HG03039 (cell line): ENCODE measurements at regions not wholly inside any gene's neighbourhood (a gene's known extent, or its start where the extent isn't known, plus 50 kb on each side); places are given as distances from the start of the nearest gene placed in this dataset.
"Not testable (repeated sequence)": the region's sequence is repeated elsewhere in the genome, so short reads cannot be mapped to it uniquely, and the experiment has no call there.

Experiments used
- ATAC-seq: cut with Tn5 transposase; IDR thresholded peaks from one replicate; pipeline ENCODE4 v1.9.1; 2021; ENCODE audit warnings: mild to moderate bottlenecking, moderate library complexity; ENCODE audit not compliant: unreplicated experiment

- ATAC-seq: no peak
These were observed 132.6 kb upstream of the ETV3 start for GRCh38 chr1:157270705-157271274.

GRCh38 chr1:157269656-157270375 is 131.6 kb upstream of the ETV3 start:
- ATAC-seq: peak; percentile 54

GRCh38 chr1:157262891-157263290 is 124.7 kb upstream of the ETV3 start:
- no peak for ATAC-seq

DNA sequence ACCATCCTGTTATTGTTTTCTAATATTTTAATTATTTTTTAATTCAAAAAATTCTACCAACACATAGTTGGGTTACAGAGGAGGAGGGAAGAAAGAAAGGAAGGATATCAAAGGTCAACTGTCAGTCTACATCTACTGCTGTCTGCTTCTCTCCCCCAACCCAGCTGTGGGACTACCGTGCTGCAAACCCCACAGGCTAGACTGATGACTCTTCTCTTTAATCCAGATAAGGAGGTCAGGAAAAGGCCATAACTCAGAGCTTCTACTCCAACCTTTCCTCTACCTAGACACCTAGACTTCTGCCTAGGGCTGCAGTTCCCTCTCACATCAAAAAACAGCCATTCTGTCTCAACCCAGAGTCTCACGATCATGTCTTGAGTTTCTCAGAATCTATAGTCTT is 124.2 kb upstream of the ETV3 start:
- no peak for ATAC-seq

DNA sequence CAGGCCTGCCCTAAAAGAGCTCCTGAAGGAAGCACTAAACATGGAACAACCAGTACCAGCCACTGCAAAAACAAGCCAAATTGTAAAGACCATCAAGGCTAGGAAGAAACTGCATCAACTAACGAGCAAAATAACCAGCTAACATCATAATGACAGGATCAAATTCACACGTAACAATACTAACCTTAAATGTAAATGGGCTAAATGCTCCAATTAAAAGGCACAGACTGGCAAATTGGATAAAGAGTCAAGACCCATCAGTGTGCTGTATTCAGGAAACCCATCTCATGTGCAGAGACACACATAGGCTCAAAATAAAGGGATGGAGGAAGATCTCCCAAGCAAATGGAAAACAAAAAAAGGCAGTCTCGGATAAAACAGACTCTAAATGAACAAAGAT is 117.7 kb upstream of the ETV3 start:
- not testable (repeated sequence) for ATAC-seq

GRCh38 chr1:157254183-157254582 is 116.0 kb upstream of the ETV3 start:
- ATAC-seq: not testable (repeated sequence)

- ATAC-seq: no peak
These were observed 114.3 kb upstream of the ETV3 start for GRCh38 chr1:157252473-157252872.

- no peak for ATAC-seq
These were observed 111.5 kb upstream of the ETV3 start for GRCh38 chr1:157249739-157250138.

DNA sequence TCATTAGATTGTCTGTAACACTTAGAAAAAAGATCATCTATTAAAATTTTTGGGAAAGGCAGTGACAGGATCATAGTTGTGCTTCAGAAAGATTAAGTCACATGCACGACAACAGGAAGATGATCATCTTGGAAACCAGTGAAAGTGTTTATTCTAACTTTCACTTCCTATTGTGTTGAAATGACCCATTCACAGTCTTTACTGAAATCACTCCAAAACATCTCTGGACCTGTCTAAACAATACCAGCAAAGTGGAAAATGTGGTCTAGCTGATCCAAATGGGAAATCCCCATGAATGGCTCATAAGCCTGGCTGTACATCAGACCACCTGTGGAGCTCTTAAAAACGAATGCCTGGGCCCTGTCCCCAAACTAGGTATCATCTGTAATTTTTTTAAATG is 111.1 kb upstream of the ETV3 start:
- no peak for ATAC-seq

DNA sequence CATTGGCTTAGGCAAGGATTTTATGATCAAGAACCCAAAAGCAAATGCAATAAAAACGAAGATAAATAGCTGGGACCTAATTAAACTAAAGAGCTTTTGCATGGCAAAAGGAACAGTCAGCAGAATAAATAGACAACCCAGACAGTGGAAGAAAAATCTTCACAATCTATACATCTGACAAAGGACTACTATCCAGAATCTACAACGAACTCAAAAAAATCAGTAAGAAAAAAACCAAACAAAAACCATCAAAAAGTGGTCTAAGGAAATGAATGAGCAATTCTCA is 109.5 kb upstream of the ETV3 start:
- ATAC-seq: not testable (repeated sequence)

DNA sequence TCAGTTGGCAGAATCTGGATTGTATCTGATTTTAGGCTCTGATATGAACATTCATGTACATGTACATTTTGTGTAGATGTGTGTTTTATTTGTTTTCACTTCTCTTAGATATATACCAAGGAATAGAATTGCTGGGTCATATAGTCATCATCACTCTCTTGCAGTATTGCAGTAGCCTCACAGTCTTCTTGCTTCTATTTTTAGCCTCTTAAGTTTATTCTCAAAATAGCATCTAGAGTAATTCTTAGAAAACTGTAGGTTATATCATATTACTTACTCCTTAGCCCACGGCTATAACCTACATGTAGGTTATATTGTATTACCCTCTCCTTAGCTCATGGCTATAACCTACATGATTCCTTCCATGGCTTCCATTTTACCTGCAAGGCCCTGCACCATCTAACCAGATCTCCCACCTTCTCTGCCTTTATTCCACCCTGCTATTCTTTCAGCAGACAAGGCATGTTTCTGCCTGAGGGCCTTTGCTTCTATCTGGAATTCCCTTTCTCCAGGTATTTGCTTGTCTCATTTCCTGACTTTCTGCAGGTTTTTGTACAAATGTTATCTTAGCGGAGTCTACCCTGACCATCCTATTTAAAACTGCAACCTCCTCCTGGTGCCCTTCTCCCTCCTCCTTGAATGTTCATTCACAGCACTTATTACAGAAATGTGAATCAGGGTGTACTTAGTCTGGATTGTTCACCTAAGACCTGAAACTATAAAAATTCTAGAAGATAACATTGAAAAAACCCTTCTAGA is 109.0 kb upstream of the ETV3 start:
- no peak for ATAC-seq

- ATAC-seq: no peak
These were observed 107.6 kb upstream of the ETV3 start for GRCh38 chr1:157245823-157246222.

DNA sequence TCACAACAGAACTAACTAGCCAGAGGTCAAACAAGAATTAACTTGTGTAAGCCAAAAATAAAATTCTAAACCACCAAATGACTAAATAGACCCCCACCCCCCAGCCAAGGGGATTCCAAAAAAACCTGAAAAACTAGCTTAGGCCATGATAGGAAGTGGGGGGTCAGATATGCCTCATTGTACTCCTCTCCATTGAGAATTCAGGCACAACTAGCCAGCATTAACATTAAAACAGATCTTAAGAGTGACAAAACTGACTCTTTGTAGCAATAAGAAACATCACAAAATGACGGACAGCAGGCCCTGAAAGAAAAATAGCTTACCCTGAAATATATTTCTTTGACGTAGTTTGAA is 103.0 kb upstream of the ETV3 start:
- no peak for ATAC-seq

- ATAC-seq: no peak
These were observed 102.4 kb upstream of the ETV3 start for GRCh38 chr1:157240495-157241184.

- no peak for ATAC-seq
These were observed 101.7 kb upstream of the ETV3 start for GRCh38 chr1:157239936-157240335.

DNA sequence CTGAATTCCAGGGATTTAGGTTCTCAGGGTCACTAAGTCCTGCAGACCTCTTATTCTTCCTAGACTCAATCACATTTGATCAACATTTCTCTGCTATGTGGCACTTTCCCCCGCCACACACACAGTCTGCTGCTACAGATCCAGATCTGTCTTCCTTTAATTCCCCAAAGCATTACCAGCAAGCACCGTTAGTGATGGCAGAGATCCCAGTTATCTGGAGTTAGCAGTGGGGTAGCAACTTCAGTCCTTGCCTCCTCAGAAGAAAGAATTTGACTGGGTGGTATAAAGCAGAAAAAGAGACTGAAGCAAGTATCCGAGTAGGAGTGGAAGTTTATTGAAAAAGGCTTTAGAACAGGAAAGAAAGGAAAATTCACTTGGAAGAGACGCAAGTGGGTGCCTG is 100.4 kb upstream of the ETV3 start:
- ATAC-seq: no peak

DNA sequence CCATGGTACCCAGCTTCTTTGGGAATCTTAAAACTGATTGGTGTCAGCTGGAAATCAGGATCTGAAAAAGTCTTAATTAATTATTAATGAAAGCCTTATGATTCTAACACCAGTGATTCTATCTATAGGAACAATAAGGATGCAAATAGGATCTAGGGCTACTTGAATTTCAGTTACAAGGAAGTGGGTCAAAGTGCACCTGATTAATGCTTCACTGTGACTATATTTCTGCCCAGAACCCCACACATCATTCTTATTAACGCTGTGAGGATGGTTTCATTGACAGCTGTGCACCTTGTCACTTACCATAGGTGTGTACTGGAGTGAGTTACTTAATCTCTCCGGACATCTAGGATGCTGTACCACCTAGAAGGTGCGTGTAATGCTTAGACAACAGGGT is 99.8 kb upstream of the ETV3 start:
- no peak for ATAC-seq

DNA sequence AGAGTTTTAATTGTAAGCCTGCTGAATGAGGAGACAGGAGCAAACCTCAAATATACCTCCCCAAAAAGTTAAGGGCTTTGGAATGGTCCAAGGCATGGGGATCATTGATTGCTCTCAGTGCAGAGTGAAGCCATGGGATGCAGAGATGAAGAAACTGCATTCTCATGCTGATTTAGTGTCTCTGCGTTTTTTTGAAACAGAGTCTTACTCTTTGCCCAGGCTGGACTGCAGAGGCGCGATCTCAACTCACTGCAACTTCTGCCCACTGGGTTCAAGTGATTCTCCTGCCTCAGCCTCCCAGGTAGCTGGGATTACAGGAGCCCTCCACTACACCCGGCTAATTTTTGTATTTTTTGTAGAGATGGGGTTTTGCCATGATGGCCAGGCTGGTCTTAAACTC is 99.3 kb upstream of the ETV3 start:
- ATAC-seq: no peak

- ATAC-seq: no peak
These were observed 97.9 kb upstream of the ETV3 start for GRCh38 chr1:157236072-157236471.

- ATAC-seq: no peak
These were observed 97.1 kb upstream of the ETV3 start for GRCh38 chr1:157235307-157235706.

GRCh38 chr1:157234705-157235273 is 96.6 kb upstream of the ETV3 start:
- ATAC-seq: no peak

DNA sequence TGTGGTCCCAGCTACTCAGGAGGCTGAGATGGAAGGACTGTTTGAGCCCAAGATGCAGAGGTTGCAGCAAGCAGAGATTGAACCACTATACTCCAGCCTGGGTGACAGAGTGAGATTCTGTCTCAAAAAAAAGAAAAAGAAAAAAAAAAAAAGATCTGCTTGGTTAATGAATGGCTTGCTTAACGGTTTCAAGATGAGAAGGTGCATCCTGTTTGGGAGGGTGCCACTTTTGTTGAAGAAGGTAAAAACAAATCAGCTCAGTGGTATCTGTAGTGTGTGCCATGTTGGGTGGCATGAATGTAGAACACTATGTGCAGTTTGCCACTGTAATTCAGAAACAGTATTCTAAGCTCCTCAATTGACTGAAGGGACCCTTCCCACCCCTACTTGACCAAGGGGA is 94.9 kb upstream of the ETV3 start:
- ATAC-seq: no peak
